Epithelial cell of esophagus (primary cell): ENCODE measurements at regions not wholly inside any gene's neighbourhood (a gene's known extent, or its start where the extent isn't known, plus 50 kb on each side); places are given as distances from the start of the nearest gene placed in this dataset.

Experiments used
- DNase-seq: peaks from one replicate; pipeline ENCODE4 v3.0.0; 2010; ENCODE audit warnings: low read depth
- H3K4me3 ChIP-seq: 2 replicates; pipeline ENCODE4 v1.5.1; 2011; ENCODE audit warnings: mild to moderate bottlenecking, low read length, control low read depth
- CTCF ChIP-seq: IDR thresholded peaks from 2 replicates; pipeline ENCODE4 v1.5.1; 2011; ENCODE audit warnings: low read depth, mild to moderate bottlenecking, low read length, control low read depth, inconsistent platforms; ENCODE audit not compliant: insufficient read depth; ENCODE audit errors: missing control alignments

GRCh38 chr9:26321935-26322334, 570.7 kb downstream of the CAAP1 start:
- no peak for TF ChIP-seq CTCF
- no peak for DNase-seq
- no peak overlapping the region for H3K4me3 ChIP-seq

GRCh38 chr9:26319859-26320258, 572.7 kb downstream of the CAAP1 start:
- DNase-seq: no peak
- TF ChIP-seq CTCF: no peak
- H3K4me3 ChIP-seq: no peak overlapping the region

GRCh38 chr9:26313108-26313507, 579.5 kb downstream of the CAAP1 start:
- TF ChIP-seq CTCF: no peak
- DNase-seq: no peak
- no peak overlapping the region for H3K4me3 ChIP-seq

- DNase-seq: no peak
- H3K4me3 ChIP-seq: no peak overlapping the region
- no peak for TF ChIP-seq CTCF
Measured at GRCh38 chr9:26311463-26311995, 581.1 kb downstream of the CAAP1 start.

GRCh38 chr9:26310294-26310693, 582.3 kb downstream of the CAAP1 start:
- TF ChIP-seq CTCF: no peak
- DNase-seq: no peak
- no peak overlapping the region for H3K4me3 ChIP-seq

GRCh38 chr9:26308328-26308727, 584.3 kb downstream of the CAAP1 start:
- TF ChIP-seq CTCF: no peak
- no peak overlapping the region for H3K4me3 ChIP-seq
- no peak for DNase-seq

- no peak overlapping the region for H3K4me3 ChIP-seq
- DNase-seq: no peak
- TF ChIP-seq CTCF: no peak
Measured at GRCh38 chr9:26301659-26302058, 590.9 kb downstream of the CAAP1 start.
